ENCODE measurements at regions not wholly inside any gene's neighbourhood (a gene's known extent, or its start where the extent isn't known, plus 50 kb on each side); places are given as distances from the start of the nearest gene placed in this dataset.
"Not testable (repeated sequence)": the region's sequence is repeated elsewhere in the genome, so short reads cannot be mapped to it uniquely, and the experiment has no call there.

- DNase-seq (ENCODE audit: low read depth, low spot score), result no peak
Observed at GRCh38 chr2:16223161-16223840, 283.0 kb downstream of the MYCN start.

GRCh38 chr2:16222326-16222725, 282.0 kb downstream of the MYCN start:
- DNase-seq (ENCODE audit: low read depth, low spot score), result no peak

- DNase-seq (ENCODE audit: low read depth, low spot score), result no peak
Observed at GRCh38 chr2:16221461-16222010, 281.2 kb downstream of the MYCN start.

- DNase-seq (ENCODE audit: low read depth, low spot score), result no peak
Observed at GRCh38 chr2:16219292-16219975, 279.1 kb downstream of the MYCN start.

- no peak for DNase-seq (ENCODE audit: low read depth, low spot score)
Observed at GRCh38 chr2:16218625-16219024, 278.3 kb downstream of the MYCN start.

GRCh38 chr2:16218161-16218560, 277.8 kb downstream of the MYCN start:
- no peak for DNase-seq (ENCODE audit: low read depth, low spot score)

GRCh38 chr2:16217741-16218140, 277.4 kb downstream of the MYCN start:
- not testable (repeated sequence) for DNase-seq (ENCODE audit: low read depth, low spot score)

GRCh38 chr2:16217291-16217690, 276.9 kb downstream of the MYCN start:
- DNase-seq (ENCODE audit: low read depth, low spot score), result no peak

GRCh38 chr2:16216558-16216945, 276.2 kb downstream of the MYCN start:
- DNase-seq (ENCODE audit: low read depth, low spot score), result no peak

- DNase-seq (ENCODE audit: low read depth, low spot score), result no peak
Observed at GRCh38 chr2:16215902-16216557, 275.7 kb downstream of the MYCN start.

GRCh38 chr2:16214861-16215260, 274.5 kb downstream of the MYCN start:
- no peak for DNase-seq (ENCODE audit: low read depth, low spot score)

GRCh38 chr2:16214391-16214790, 274.0 kb downstream of the MYCN start:
- no peak for DNase-seq (ENCODE audit: low read depth, low spot score)

GRCh38 chr2:16212321-16212720, 272.0 kb downstream of the MYCN start:
- DNase-seq (ENCODE audit: low read depth, low spot score), result no peak

- no peak for DNase-seq (ENCODE audit: low read depth, low spot score)
Observed at GRCh38 chr2:16211341-16211740, 271.0 kb downstream of the MYCN start.

- DNase-seq (ENCODE audit: low read depth, low spot score), result no peak
Observed at GRCh38 chr2:16210841-16211240, 270.5 kb downstream of the MYCN start.

- DNase-seq (ENCODE audit: low read depth, low spot score), result no peak
Observed at GRCh38 chr2:16209799-16210198, 269.4 kb downstream of the MYCN start.

GRCh38 chr2:16208921-16209320, 268.6 kb downstream of the MYCN start:
- DNase-seq (ENCODE audit: low read depth, low spot score), result no peak

GRCh38 chr2:16208241-16208797, 268.0 kb downstream of the MYCN start:
- DNase-seq (ENCODE audit: low read depth, low spot score), result no peak

GRCh38 chr2:16207611-16208010, 267.3 kb downstream of the MYCN start:
- DNase-seq (ENCODE audit: low read depth, low spot score), result no peak

- no peak for DNase-seq (ENCODE audit: low read depth, low spot score)
Observed at GRCh38 chr2:16207151-16207550, 266.8 kb downstream of the MYCN start.

GRCh38 chr2:16206191-16206944, 266.0 kb downstream of the MYCN start:
- DNase-seq (ENCODE audit: low read depth, low spot score), result no peak
